ENCODE measurements at regions not wholly inside any gene's neighbourhood (a gene's known extent, or its start where the extent isn't known, plus 50 kb on each side); places are given as distances from the start of the nearest gene placed in this dataset.

- Histone ChIP-seq H3K9me3 (ENCODE audit: control insufficient read depth, low read length) (no peaks in the 10 kb centered on the region), H3K4me3 (ENCODE audit: low read length) (no peak overlapping the region), H3K27ac (ENCODE audit: low read length) (no peak overlapping the region), H3K4me1 (ENCODE audit: control insufficient read depth, insufficient read depth, low read length) (no peaks in the 10 kb centered on the region), H3K27me3 (ENCODE audit: control insufficient read depth, insufficient read depth) (no peaks in the 10 kb centered on the region)
- DNase-seq, result no peak
- ATAC-seq, result no peak
- 71% methylated on average over 3 of the region's 3 CpGs for WGBS
- intact Hi-C loops (cut with DNase I), result no loop called here
Observed at GRCh38 chr10:125398270-125398669, 237.9 kb upstream of the CTBP2 start.

- no peak for DNase-seq
- no peaks in the 10 kb centered on the region for H3K27me3 ChIP-seq (ENCODE audit: control insufficient read depth, insufficient read depth)
- H3K4me3 ChIP-seq (ENCODE audit: low read length), result no peak overlapping the region
- intact Hi-C loops (cut with DNase I), result no loop called here
- 88% methylated on average over 4 of the region's 4 CpGs for WGBS
- H3K27ac ChIP-seq (ENCODE audit: low read length), result no peak overlapping the region
- H3K9me3 ChIP-seq (ENCODE audit: control insufficient read depth, low read length), result no peaks in the 10 kb centered on the region
- no peaks in the 10 kb centered on the region for H3K4me1 ChIP-seq (ENCODE audit: control insufficient read depth, insufficient read depth, low read length)
- ATAC-seq, result no peak
Observed at GRCh38 chr10:125397608-125398007, 237.2 kb upstream of the CTBP2 start.

- Histone ChIP-seq H3K9me3 (ENCODE audit: control insufficient read depth, low read length) (no peaks in the 10 kb centered on the region), H3K4me3 (ENCODE audit: low read length) (no peak overlapping the region), H3K27me3 (ENCODE audit: control insufficient read depth, insufficient read depth) (no peaks in the 10 kb centered on the region), H3K4me1 (ENCODE audit: control insufficient read depth, insufficient read depth, low read length) (no peaks in the 10 kb centered on the region), H3K27ac (ENCODE audit: low read length) (no peak overlapping the region)
- intact Hi-C loops (cut with DNase I), result no loop called here
- DNase-seq (no peak), ATAC-seq (no peak)
Observed at GRCh38 chr10:125396676-125397075, 236.3 kb upstream of the CTBP2 start.

- intact Hi-C loops (cut with DNase I), result no loop called here
- no peak for DNase-seq
- Histone ChIP-seq H3K27ac (ENCODE audit: low read length) (no peak overlapping the region), H3K4me3 (ENCODE audit: low read length) (no peak overlapping the region), H3K9me3 (ENCODE audit: control insufficient read depth, low read length) (no peaks in the 10 kb centered on the region), H3K4me1 (ENCODE audit: control insufficient read depth, insufficient read depth, low read length) (no peaks in the 10 kb centered on the region), H3K27me3 (ENCODE audit: control insufficient read depth, insufficient read depth) (no peaks in the 10 kb centered on the region)
- ATAC-seq, result no peak
- WGBS, result 77% methylated on average over 3 of the region's 3 CpGs
Observed at GRCh38 chr10:125392609-125393008, 232.2 kb upstream of the CTBP2 start.

GRCh38 chr10:125392154-125392553 is 231.8 kb upstream of the CTBP2 start:
- Histone ChIP-seq H3K4me3 (ENCODE audit: low read length) (no peak overlapping the region), H3K27ac (ENCODE audit: low read length) (no peak overlapping the region), H3K9me3 (ENCODE audit: control insufficient read depth, low read length) (no peaks in the 10 kb centered on the region), H3K27me3 (ENCODE audit: control insufficient read depth, insufficient read depth) (no peaks in the 10 kb centered on the region), H3K4me1 (ENCODE audit: control insufficient read depth, insufficient read depth, low read length) (no peaks in the 10 kb centered on the region)
- WGBS, result 79% methylated on average over 3 of the region's 3 CpGs
- DNase-seq (no peak), ATAC-seq (no peak)
- intact Hi-C loops (cut with DNase I), result no loop called here

GRCh38 chr10:125389648-125390047 is 229.3 kb upstream of the CTBP2 start:
- H3K27me3 ChIP-seq (ENCODE audit: control insufficient read depth, insufficient read depth), result no peaks in the 10 kb centered on the region
- no peak overlapping the region for H3K27ac ChIP-seq (ENCODE audit: low read length)
- H3K4me3 ChIP-seq (ENCODE audit: low read length), result no peak overlapping the region
- no peak for DNase-seq
- H3K9me3 ChIP-seq (ENCODE audit: control insufficient read depth, low read length), result no peaks in the 10 kb centered on the region
- ATAC-seq, result no peak
- 68% methylated on average over 1 of the region's 1 CpG for WGBS
- no peaks in the 10 kb centered on the region for H3K4me1 ChIP-seq (ENCODE audit: control insufficient read depth, insufficient read depth, low read length)
- intact Hi-C loops (cut with DNase I), result no loop called here

- H3K27ac ChIP-seq (ENCODE audit: low read length), result no peak overlapping the region
- no peak overlapping the region for H3K4me3 ChIP-seq (ENCODE audit: low read length)
- intact Hi-C loops (cut with DNase I), result loop anchor here in 1 of 4 donors (10.0 kb wide), 1 partner anchor 215 kb away; the partner anchor contains the start of gene CTBP2
- no peaks in the 10 kb centered on the region for H3K27me3 ChIP-seq (ENCODE audit: control insufficient read depth, insufficient read depth)
- DNase-seq, result no peak
- no peaks in the 10 kb centered on the region for H3K4me1 ChIP-seq (ENCODE audit: control insufficient read depth, insufficient read depth, low read length)
- peaks cover 2% of the 10 kb centered on the region for H3K9me3 ChIP-seq (ENCODE audit: control insufficient read depth, low read length)
- no peak for ATAC-seq
- 70% methylated on average over 4 of the region's 4 CpGs for WGBS
Observed at GRCh38 chr10:125379592-125379991, 219.2 kb upstream of the CTBP2 start.

- intact Hi-C loops (cut with DNase I), result loop anchor here in 1 of 4 donors (10.0 kb wide), 1 partner anchor 213 kb away; the partner anchor contains the start of gene CTBP2
- no peaks in the 10 kb centered on the region for H3K27me3 ChIP-seq (ENCODE audit: control insufficient read depth, insufficient read depth)
- H3K4me1 ChIP-seq (ENCODE audit: control insufficient read depth, insufficient read depth, low read length), result no peaks in the 10 kb centered on the region
- no peak for DNase-seq
- H3K4me3 ChIP-seq (ENCODE audit: low read length), result no peak overlapping the region
- H3K27ac ChIP-seq (ENCODE audit: low read length), result no peak overlapping the region
- H3K9me3 ChIP-seq (ENCODE audit: control insufficient read depth, low read length), result peaks cover 2% of the 10 kb centered on the region
- ATAC-seq, result no peak
Observed at GRCh38 chr10:125377368-125377767, 217.0 kb upstream of the CTBP2 start.

GRCh38 chr10:125375210-125375609 is 214.8 kb upstream of the CTBP2 start:
- H3K4me1 ChIP-seq (ENCODE audit: control insufficient read depth, insufficient read depth, low read length), result no peaks in the 10 kb centered on the region
- 45% methylated on average over 3 of the region's 3 CpGs for WGBS
- no peak overlapping the region for H3K4me3 ChIP-seq (ENCODE audit: low read length)
- H3K27me3 ChIP-seq (ENCODE audit: control insufficient read depth, insufficient read depth), result no peaks in the 10 kb centered on the region
- peaks cover 2% of the 10 kb centered on the region for H3K9me3 ChIP-seq (ENCODE audit: control insufficient read depth, low read length)
- intact Hi-C loops (cut with DNase I), result loop anchor here in 1 of 4 donors (10.0 kb wide), 1 partner anchor 210 kb away; the partner anchor contains the start of gene CTBP2
- H3K27ac ChIP-seq (ENCODE audit: low read length), result no peak overlapping the region
- no peak for DNase-seq
- peak; percentile 25 to 51 for ATAC-seq

GRCh38 chr10:125373546-125373945 is 213.2 kb upstream of the CTBP2 start:
- Histone ChIP-seq H3K4me1 (ENCODE audit: control insufficient read depth, insufficient read depth, low read length) (no peaks in the 10 kb centered on the region), H3K4me3 (ENCODE audit: low read length) (no peak overlapping the region), H3K27ac (ENCODE audit: low read length) (no peak overlapping the region), H3K9me3 (ENCODE audit: control insufficient read depth, low read length) (no peaks in the 10 kb centered on the region), H3K27me3 (ENCODE audit: control insufficient read depth, insufficient read depth) (no peaks in the 10 kb centered on the region)
- ATAC-seq, result no peak
- DNase-seq, result no peak
- WGBS, result 49% methylated on average over 6 of the region's 6 CpGs
- intact Hi-C loops (cut with DNase I), result loop anchor here in 1 of 4 donors (10.0 kb wide), 1 partner anchor 209 kb away; the partner anchor contains the start of gene CTBP2

GRCh38 chr10:125370578-125370977 is 210.2 kb upstream of the CTBP2 start:
- Histone ChIP-seq H3K4me1 (ENCODE audit: control insufficient read depth, insufficient read depth, low read length) (no peaks in the 10 kb centered on the region), H3K27ac (ENCODE audit: low read length) (no peak overlapping the region), H3K27me3 (ENCODE audit: control insufficient read depth, insufficient read depth) (no peaks in the 10 kb centered on the region), H3K4me3 (ENCODE audit: low read length) (no peak overlapping the region), H3K9me3 (ENCODE audit: control insufficient read depth, low read length) (no peaks in the 10 kb centered on the region)
- 41% methylated on average over 17 of the region's 17 CpGs for WGBS
- intact Hi-C loops (cut with DNase I), result loop anchor here in 1 of 4 donors (10.0 kb wide), 1 partner anchor 206 kb away; the partner anchor contains the start of gene CTBP2
- ATAC-seq (peak in 1 of 2 donors; percentile 29), DNase-seq (peak in 1 of 3 donors; percentile 30)

Measured in right cardiac atrium (tissue), 5 donors.